GM10266 (cell line): ENCODE measurements at regions not wholly inside any gene's neighbourhood (a gene's known extent, or its start where the extent isn't known, plus 50 kb on each side); places are given as distances from the start of the nearest gene placed in this dataset.

Source experiments
- DNase-seq: peaks from one replicate; pipeline ENCODE4 v3.0.0; 2012; ENCODE audit errors: extremely low spot score
- TF ChIP-seq, protein P1 (sequence below): IDR thresholded peaks from 2 replicates; pipeline ENCODE4 v1.5.1; 2012; ENCODE audit warnings: mild to moderate bottlenecking, low read depth; ENCODE audit not compliant: control insufficient read depth, insufficient read depth; ENCODE audit errors: missing control alignments

DNA sequence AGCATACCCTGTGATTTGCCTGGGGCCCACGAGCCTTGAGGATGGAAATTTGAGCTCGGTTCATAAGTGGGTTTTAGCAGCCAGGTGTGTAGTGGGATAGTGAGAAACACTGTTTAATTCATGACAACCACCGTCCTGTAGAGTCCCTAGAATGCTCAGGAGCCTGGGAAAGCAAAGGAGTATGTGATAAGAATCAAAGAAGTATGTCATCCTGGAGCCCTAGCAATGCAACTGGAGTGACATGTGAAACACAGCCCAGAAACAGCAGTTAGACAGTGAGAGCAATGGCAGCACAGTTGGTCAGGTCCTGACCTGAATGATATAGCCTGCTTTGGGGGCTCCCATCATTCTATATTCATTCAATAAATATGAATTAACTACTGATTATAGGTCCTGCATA is 161.2 kb upstream of the ECI2 start:
- TF ChIP-seq, protein P1, sequence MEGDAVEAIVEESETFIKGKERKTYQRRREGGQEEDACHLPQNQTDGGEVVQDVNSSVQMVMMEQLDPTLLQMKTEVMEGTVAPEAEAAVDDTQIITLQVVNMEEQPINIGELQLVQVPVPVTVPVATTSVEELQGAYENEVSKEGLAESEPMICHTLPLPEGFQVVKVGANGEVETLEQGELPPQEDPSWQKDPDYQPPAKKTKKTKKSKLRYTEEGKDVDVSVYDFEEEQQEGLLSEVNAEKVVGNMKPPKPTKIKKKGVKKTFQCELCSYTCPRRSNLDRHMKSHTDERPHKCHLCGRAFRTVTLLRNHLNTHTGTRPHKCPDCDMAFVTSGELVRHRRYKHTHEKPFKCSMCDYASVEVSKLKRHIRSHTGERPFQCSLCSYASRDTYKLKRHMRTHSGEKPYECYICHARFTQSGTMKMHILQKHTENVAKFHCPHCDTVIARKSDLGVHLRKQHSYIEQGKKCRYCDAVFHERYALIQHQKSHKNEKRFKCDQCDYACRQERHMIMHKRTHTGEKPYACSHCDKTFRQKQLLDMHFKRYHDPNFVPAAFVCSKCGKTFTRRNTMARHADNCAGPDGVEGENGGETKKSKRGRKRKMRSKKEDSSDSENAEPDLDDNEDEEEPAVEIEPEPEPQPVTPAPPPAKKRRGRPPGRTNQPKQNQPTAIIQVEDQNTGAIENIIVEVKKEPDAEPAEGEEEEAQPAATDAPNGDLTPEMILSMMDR: no peak

DNA sequence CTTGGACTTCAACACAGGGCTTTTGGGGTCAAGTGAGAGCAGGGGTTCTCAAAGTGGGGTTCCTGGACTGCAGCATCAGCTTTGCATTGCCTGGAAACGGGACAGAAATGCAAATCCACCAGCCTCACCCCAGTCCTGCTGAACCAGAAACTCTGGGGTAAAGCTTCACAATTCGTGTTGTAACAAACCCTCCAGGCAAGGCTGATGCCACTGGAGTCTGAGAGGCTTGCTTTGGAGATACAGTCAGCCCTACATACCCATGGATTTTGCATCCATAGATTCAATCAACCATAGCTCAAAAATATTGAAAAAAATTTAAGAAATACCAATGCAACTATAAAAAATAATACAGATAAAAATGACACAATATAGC is 160.4 kb upstream of the ECI2 start:
- no peak for DNase-seq
- TF ChIP-seq, protein P1: no peak

More for the DNA sequence above, 161.2 kb upstream of the ECI2 start:
- DNase-seq: no peak

DNA sequence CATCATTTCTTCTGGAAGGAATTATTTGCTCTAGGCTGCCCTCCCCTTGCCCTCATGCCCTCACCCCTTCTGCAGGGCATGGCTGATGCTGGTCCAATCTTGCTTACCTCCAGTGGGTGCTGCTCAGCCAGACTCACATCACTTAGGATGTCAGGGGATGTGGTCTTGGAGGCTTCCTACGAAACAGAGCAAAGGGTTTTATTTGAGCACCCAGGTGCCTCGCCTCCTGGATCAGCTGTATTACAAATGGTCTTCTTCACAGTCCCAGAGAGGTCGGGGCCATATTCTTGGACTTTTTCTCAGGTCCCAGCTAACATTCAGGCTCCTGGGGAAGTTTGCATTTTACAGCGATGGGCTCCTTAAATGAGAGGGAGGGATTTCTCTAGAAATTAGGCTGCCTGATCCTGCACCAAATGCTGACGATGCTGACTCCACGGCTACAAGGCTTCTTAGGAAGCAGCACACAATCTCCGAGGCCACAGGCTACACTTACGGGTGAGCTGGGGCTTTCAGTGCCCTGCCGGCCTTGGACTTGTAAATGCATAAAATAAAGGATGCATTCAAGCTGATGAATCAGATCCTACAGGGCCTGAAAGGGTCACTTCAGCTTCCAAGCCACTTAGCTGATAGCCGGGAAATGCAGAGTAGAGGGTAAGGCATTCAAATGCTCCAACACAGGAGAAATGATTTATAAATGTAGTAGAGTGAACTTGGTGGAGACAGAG is 159.8 kb upstream of the ECI2 start:
- TF ChIP-seq, protein P1: no peak
- DNase-seq: no peak

DNA sequence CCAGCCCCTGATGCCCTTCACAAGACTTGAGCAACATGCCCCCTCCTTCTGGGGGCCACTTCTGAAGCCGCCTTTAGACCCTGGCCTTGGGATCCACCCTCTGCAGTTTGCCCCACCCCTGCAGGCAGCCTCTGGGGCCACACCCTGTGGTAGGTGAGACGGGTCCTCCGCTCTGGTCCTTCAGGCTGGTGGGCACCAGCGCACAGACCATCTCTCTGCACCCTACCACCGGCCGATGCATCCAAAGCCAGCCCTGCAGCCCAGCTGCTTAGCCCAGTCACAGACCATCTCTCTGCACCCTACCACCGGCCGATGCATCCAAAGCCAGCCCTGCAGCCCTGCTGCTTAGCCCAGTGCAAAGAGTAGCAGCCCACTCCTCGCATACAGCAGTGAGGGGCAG is 159.3 kb upstream of the ECI2 start:
- TF ChIP-seq, protein P1: no peak
- no peak for DNase-seq

DNA sequence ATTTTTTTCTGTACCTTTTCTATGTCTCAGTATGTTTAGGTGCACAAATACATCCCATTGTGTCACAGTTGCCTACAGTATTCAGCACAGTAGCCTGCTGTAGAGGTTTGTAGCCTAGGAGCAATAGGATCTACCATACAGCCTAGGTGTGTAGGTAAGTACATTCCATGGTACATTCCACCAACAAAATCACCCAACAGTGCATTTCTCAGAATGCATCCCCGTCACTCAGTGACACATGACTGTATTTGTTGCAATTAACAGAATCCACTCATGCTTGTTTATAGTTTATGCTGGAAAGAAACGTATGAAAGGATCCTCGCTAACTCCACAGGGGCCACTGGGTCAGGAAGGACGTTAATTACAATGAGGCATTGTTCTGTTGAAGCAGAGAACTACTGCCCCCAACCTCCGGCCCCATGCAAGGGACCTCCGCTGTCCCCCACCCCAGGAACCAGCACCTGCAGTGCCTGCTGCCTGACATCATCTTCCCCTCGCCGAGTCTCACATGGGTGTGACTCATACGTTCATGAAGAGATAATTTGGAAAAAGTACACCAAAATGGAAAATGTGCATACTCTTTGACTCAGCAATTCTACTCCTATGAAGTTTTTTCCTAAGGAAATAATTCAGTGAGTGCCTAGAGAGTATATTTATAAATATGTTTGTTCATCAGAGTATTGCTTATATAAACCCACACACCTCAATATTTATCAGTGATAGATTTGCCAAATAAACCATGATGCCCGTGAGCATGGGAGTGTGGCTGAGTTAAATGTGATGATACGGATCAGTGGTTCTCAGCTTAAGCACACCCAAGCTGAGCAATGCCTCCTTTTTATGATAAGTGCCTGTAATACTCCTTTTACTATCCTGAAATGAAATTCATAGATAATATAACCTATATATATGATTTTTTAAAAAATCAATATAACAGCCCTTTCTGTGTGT is 156.4 kb upstream of the ECI2 start:
- DNase-seq: no peak
- TF ChIP-seq, protein P1: no peak

DNA sequence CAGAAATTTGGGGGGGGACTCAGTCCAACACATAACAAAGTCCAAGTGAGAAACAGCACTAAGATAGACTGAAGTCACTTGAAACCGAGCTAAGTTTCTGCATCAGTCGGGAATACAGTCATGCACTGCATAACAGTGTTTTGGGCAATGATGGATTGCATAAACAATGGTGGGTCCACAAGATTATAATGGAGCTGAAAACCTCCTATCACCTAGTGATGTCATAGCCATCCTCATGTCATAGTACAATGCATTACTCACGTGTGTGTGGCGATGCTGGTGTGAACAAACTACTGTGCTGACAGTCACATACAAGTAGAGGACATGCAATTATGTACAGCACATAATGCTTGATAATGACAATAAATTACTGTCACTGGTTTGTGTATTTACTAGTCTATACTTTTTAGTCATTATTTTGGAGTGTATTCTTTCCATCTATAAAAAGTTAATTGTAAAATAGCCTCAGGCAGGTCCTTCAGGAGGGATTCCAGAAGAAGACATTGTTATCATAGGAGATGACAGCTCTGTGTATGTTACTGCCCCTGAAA is 154.5 kb upstream of the ECI2 start:
- TF ChIP-seq, protein P1: no peak
- no peak for DNase-seq

DNA sequence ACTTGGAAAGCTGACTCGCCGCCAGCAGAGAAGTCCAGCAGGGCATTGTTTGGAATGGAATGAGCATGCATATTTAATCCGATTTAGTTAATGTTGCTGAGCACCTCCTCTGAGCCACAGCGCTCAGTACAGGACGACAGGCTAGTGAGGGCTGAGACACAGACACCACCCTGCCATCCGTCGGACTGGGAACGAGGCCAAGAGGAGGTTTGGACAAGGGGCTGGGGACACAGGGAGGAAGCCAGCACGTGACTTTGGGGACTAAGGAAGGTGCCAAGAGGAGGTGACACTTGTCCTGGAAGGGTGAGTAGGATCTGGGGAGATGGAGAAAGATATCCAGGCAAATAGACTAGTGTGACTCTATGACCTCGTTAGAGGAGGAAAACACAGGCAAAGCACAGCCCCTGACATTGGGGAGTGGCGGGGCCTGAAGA is 152.5 kb upstream of the ECI2 start:
- TF ChIP-seq, protein P1: no peak
- no peak for DNase-seq
